ENCODE measurements at regions not wholly inside any gene's neighbourhood (a gene's known extent, or its start where the extent isn't known, plus 50 kb on each side); places are given as distances from the start of the nearest gene placed in this dataset.
A peak's percentile ranks its signal among the peaks of the same experiment; 100 is the strongest.

DNA sequence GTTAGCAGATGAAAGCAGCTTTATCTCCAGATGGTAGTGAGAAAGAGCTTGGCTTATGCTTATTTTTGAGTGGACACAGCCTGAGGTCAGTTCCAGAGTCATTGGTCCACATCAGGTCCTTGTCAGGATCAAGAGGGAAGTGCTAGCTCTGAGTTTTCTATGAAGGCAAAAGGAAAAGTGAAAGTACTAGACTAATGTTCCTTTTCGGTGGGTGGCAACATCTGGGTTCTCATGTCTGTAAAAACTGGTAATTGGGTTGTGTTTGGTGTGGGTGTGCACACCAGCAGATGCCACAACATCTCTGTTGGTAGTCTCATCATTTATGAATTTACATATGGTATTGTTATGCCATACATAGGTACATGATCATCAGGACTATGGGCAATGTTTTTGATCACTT lies 210.5 kb downstream of the PWWP3B start:
- DNase-seq = no peak

DNA sequence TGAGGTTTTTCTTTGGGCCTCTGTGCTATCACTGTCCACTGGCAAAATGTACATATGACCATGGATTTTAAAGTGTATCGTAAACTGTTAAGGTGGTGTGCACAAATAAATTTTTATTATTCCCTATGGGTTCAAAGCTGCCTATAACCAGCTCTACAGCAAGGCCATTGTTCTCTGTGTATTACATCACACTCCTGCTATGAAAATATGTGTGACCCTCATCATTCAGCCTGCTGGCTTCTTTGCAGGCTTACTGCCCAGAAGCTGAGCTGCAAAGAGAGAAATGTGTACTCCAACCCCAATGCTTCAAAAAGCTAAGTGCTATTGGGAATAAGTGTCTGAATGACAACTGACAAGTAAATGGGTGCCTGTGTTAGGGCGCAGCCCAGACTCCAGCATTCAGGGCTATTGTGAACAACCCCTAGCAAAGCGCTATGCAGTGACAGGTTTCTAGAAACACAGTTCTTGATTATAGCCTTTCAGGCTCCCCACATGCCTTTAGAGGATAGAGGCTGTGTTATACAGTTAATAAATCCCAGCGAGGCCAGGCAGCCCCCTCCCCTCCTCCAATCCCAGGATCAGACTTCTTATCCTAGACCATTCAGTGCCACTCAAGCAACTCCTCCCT lies 220.4 kb upstream of the RADX start:
- no peak for DNase-seq

- DNase-seq = no peak
Measured at GRCh38 chrX:106392346-106392745, 219.4 kb upstream of the RADX start.

- peak in 1 of 3 experiments; percentile 73 for DNase-seq
Measured at GRCh38 chrX:106397788-106398538, 213.8 kb upstream of the RADX start.

- no peak for DNase-seq
Measured at GRCh38 chrX:106401965-106402559, 209.7 kb upstream of the RADX start.

- peak in 2 of 3 experiments; percentile 12 to 46 for DNase-seq
Measured at GRCh38 chrX:106404512-106404911, 207.3 kb upstream of the RADX start.

DNA sequence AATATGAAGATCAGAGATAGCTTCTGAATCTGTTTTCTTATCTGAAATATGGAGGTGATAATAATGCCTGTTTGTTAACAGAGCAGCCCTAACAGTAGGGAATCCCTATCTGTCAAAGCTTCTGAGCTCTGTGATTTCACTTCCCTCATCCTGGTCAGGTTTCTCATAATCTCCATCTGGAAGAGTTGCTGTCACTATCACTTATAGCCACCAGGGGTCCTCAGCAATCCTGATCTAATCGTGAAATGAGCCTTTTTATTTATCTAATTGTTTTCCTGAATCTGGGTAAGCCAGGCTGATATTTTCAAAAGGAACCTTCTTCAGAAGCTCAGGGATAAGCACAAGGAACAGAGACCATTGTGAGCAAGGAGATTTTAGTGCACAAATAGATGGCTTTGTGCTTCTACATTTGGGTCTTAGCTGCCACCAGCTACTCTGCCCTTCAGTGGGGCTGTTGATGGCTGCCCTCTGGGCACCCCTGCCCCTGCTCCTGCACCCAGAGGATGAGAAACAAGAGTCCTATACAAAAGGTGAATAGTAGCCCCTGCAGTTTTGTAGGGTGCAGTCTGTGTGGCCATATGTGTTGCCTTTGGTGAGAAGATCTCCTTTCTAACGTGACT lies 196.4 kb upstream of the RADX start:
- peak in 2 of 3 experiments; percentile 36 to 74 for DNase-seq

DNA sequence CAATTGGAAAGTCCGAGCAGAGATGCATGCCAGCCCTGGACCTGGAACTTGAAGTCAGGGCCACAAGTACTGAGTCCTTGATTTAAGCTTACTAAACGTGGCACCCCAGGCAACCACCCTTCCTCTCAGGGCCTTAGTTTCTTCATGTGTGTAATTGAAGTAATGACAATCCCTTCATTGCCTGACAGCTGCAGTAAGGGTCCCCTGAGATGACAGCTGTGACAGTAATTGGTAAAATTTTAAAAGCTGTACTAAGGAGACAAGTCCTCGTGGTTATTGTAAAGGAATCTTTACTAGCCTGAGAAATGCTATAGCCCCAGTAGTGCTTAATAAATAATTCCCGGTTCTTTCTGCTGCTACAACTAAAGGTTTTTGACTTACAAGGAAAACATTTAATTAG lies 175.1 kb upstream of the RADX start:
- DNase-seq = no peak

DNA sequence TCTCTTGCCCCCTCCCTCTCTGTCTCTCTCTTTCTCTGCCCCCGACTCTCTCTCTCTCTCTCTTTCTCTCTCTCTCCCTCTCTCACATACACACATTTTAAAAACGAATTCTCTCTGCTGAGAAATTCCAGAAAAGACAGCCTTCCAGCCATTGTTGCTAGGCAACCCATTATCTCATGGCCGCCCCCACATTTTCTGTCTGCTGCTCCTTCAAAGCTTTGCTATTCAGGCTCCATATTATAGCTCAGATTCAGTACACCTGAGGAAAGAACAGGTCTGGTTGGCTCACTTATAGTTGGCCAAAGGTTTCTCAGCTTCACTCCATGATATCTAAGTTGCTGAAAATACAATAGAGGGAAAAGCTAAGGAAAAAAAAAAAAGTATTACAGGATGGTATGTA lies 174.4 kb upstream of the RADX start:
- no peak for DNase-seq

GRCh38 chrX:106450405-106450804 lies 161.4 kb upstream of the RADX start:
- no peak for DNase-seq

DNA sequence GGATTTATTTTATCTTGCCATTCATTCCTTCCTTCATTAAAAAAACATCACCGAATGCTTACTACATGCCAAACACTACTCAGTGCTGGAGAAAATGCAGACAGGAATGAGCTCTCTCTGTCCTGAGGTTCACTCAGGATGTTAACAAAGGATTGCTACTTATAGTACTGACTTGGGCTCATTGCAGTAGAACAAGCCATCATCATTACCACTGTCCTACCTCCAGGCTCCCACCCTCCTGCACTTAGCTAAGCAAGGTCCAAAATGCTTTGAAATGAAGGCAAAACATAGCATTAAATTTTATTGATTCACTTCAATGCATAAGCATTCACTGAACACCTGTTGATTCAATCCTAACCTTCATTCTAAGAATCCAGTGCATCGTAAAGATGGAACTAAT lies 159.8 kb upstream of the RADX start:
- no peak for DNase-seq

DNA sequence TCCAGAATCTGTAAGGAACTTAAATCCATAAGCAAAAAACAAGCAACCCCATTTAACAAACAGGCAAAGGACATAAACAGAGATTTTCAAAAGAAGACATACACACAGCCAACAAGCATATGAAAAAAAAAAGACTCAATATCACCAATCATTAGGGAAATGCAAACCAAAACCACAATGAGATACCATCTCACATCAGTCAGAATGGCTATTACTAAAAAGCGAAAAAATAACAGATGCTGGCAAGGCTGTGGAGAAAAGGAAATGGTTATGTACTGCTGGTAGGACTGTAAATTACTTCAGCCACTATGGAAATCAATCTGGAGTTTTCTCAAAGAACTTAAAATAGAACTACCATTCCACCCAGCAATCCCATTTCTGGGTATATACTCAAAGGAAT lies 156.8 kb upstream of the RADX start:
- no peak for DNase-seq

- DNase-seq = no peak
Measured at GRCh38 chrX:106457802-106458201, 154.0 kb upstream of the RADX start.

- DNase-seq = no peak
Measured at GRCh38 chrX:106467422-106467821, 144.4 kb upstream of the RADX start.

GRCh38 chrX:106467943-106468342 lies 143.8 kb upstream of the RADX start:
- no peak for DNase-seq

- no peak for DNase-seq
Measured at GRCh38 chrX:106468433-106468832, 143.3 kb upstream of the RADX start.

DNA sequence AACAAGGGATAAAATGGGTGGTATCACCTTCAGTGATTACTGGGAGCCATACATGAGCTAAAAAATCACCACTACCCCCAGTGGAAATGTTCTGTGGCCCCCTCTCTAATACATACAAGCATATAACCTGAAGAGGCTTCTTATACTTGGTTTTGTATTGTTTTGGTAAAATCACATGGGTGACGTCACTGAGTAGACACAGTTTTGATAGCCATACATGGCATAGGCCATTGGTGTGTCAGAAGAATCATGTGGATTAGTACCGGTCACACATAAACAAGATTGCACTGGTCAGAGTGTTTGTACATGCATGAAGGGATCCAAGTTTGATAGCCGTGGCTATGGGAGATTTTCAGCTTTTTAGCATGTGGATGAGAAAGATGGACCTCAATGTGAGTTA lies 131.9 kb upstream of the RADX start:
- no peak for DNase-seq

DNA sequence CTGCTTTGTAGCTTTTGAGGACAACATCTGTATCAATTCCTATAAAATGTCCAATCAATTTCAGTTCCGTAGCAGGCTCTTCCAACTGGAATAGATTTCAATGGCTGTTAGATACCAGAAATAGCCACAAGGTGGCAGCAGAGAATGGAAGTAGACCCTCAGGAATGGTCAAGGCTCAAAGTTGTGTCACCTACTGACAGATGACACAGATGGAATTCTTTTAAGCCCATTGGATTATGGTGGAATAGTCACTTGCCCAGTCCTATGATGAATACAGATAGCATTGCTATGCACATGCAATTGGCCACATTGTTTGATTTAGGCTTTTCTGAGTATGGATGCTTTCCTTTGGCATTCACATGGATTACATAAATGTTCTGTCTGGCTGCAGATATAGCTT lies 130.4 kb upstream of the RADX start:
- peak; percentile 47 to 88 (median 53) for DNase-seq

- DNase-seq = no peak
Measured at GRCh38 chrX:106484233-106484632, 127.5 kb upstream of the RADX start.

DNA sequence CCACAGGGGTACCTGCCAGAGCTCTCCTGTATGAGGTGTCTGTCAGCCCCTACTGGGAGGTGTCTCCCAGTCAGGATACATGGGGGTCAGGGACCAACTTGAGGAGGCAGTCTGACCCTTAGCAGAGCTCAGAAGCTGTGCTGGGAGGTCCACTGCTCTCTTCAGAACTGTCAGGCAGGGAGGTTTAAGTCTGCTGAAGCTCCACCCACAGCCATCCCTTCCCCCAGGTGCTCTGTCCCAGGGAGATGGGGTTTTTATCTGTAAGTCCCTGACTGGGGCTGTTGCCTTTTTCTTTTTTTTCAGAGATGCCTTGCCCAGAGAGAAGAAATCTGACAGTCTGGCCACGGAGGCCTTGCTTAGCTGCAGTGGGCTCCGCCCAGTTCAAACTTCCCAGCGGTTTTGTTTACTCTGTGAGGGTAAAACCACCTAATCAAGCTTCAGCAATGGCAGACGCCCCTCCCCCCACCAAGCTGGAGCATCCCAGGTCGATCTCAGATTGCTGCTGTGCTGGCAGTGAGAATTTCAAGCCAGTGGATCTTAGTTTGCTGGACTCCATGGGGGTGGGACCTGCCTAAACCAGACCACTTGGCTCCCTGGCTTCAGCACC lies 118.5 kb upstream of the RADX start:
- peak in 2 of 3 experiments; percentile 46 to 72 for DNase-seq

- no peak for DNase-seq
Measured at GRCh38 chrX:106499473-106499872, 112.3 kb upstream of the RADX start.

- DNase-seq = peak in 1 of 3 experiments; percentile 47
Measured at GRCh38 chrX:106510713-106511403, 100.9 kb upstream of the RADX start.
